ENCODE measurements at regions not wholly inside any gene's neighbourhood (a gene's known extent, or its start where the extent isn't known, plus 50 kb on each side); places are given as distances from the start of the nearest gene placed in this dataset.
A peak's percentile ranks its signal among the peaks of the same experiment; 100 is the strongest.
"Not testable (repeated sequence)": the region's sequence is repeated elsewhere in the genome, so short reads cannot be mapped to it uniquely, and the experiment has no call there.

DNA sequence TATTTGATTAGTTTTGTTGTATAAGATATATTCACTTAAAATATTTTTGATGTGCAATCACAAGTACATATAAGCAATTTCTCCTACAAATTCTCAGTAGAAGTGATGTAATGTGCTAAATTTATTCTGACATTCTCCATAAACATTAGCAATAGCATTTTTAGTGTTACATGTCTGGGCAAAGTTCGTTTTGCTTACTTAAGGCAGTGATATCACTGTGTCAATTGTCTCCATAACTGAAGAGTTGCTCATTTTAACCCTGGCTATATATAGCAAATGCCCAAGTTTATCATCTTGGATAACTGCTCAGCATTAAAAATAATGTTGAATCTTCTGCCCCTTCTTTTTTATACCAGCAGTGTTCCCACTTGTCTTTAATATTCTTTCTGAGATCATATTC, 340.0 kb upstream of the NDST4 start:
- DNase-seq: no peak

DNA sequence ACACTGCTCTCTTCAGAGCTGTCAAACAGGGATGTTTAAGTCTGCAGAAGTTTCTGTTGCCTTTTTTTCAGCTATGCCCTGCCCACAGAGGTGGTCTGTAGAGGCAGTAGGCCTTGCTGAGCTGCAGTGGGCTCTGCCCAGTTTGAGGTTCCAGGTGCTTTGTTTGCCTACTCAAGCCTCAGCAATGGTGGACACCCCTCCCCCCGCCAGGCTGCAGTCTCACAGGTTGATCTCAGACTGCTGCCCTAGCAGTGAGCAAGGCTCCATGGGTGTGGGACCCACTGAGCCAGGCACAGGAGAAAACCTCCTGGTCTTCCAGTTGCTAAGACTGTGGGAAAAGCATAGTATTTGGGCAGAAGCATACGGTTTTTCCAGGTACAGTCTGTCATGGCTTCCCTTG, 338.8 kb upstream of the NDST4 start:
- DNase-seq: not testable (repeated sequence)

DNA sequence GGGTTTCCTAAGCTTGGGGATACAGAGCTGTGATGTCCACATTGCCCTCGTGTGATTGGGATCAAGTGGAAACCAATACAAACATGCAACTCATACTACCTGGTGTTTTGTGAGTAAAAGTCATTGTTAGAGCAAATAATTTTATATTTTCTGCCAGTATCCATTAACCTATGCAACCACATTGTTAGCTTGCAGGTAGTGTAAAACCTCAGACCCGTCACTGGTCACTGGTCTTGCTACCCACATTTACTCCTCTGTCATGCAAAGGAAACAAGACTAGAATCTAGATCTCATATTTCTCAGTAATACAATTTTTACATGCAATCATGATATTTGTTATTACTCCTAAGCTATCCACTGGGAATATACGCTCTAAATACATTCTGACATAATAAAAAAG, 324.3 kb upstream of the NDST4 start:
- no peak for DNase-seq

DNA sequence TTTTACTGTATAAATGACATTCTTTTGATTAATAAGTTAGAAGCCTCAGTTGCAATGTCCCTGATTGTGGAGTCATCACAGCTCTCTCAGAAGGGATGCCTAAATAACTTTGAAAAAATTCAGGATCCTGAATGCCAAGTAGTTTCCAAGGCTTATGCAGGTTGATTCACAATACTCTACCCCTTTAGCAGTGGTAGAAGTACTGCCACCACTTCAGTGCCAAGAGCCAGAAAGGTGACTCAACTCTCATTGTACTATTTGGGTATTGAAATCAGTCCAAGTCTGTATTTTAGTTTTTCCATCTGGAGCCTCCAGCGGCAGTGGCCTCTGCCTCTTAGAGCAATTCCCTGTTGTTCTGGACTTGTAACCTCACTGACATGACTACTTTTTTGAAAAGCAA, 320.1 kb upstream of the NDST4 start:
- DNase-seq: no peak

DNA sequence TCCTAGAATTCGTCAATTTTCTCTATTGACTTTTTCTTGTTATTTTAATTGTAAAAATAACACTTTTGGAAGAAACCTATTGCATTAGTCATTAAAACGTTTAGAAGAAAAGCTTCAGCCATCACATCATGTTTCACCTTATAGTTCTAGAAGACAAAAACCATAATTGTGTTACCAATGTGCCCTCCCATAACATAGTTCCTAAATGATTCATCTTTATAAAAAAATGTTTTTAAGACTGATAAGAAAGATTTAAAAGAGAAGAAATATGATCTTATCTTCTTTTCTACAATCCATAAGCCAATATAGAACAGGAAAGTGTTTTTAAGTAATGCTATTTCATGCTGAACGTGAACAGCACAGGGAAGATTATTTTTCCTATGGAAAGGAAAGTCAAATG, 316.6 kb upstream of the NDST4 start:
- DNase-seq: no peak

DNA sequence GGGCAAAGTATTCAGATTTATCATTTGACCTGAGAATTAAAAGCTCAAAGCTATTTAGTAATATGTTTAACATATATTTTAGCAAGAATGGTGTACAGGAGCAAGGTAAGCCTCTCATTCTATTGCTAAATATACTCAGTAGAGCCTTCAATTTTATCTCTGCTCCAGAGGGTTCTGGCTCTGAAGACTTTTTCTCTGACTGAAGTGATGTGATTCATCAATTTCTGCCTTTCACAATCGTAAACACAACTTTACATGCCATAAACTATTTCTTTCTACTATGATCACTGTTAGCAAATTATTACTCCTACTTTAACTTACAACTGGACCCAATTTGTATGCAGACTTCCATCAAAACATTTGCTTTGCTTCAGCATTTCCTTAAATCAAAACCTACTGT, 315.0 kb upstream of the NDST4 start:
- DNase-seq: no peak

DNA sequence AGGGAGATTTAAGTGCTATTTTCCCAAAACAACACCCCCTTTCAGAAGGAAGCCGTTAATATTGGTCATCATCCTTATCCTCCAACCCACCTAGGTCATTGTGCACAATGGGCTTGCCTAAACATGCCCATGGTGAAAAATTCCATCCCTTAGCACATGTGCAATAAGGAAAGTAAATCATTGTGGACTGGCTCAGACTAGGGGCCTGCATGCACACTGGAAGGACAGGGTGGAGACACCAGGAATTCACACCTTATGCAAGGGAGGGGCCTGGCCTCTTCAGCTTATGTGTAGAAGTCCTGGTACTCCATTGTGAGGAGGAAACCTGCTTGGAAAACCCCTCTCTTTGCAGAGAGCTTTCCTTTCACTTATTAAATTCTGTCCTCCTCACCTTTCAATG, 311.4 kb upstream of the NDST4 start:
- DNase-seq: no peak

DNA sequence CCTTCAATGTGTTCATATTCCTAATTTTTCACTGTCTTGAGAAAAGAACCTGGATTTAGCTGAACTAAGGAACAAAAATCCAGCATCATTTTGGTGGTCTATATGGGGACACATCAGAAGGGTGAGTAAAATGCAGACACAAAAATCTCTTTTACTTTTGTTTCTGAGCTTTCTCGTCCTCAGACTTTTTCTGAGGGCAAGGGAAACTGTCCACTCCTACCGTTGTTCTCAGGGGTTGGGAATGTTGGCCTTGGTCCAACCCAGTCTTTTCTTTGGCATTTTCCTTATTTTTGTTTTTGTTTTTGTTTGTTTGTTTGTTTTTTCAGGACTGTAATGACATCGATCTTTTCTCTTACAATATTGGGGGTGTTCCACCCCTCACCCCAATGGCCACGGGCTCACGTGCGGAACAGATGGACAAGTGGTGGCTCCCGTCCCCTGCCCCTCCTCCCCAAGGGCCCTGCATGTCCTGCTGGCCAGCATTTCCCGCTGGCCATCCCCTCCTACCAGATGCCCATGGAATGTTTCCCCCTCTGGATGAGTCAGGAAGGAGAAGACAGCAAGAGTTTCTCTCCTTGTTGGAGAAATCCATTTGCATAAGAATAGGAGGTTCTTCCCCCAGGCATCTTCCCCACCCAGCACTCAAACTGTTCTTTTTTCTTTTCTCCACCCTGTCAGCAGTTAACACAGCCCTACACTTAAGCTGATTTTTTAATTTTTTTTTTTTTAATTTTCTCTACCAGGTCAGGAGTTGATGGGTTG, 305.4 kb upstream of the NDST4 start:
- no peak for DNase-seq

DNA sequence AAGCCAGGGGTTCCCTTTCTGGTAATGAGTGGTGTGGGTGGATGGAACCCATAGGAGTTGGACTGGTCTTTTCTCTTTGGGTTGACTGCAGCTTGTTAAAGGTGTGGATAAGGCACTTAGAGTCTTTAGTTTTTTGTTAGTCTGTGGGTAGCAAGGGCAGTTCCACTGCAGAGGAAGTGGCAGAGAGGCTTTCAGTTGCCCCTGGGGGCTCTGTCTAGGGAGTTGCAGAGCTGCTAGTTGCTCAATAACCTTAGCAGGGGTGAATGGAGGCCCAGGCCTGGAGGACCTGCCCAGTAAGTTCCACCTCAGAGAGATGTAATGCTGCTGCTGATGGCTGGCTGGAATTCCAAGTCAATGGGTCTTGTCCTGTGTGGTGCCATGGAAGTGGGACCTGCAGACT, 282.6 kb upstream of the NDST4 start:
- no peak for DNase-seq

DNA sequence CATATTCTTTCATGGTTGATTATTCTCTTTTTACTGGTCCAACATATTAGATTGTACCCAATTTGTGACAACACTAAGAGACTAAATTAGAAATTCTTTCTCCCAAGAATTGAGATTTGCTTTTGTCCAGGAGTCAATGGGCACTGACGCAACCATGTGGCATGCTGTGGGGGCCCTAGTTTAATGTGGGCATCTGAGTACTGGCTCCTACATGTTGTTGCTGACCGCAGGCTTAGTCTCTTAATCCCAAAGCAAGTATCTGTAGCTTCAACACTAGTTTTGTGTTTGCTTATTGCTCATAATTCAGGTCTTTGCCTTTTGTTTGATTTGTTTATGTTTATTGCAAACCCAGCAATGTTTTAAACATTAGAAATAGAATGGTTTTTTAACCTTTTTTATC, 263.4 kb upstream of the NDST4 start:
- no peak for DNase-seq

DNA sequence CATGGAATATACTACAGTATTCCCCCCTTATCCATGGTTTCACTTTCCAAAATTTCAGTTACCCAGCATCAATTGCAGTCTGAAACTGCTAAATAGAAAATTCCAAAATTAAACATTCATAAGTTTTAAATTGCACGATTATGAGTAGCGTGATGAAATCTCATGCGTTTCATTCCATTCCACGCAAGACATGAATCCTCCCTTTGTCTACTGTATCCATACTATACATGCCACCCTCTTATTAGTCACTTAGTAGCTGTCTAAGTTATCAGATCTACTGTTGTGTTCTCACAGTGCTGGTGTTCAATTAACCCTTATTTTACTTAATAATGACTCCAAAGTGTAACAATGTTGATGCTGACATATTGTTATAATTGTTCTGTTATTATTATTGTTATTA, 261.2 kb upstream of the NDST4 start:
- no peak for DNase-seq

DNA sequence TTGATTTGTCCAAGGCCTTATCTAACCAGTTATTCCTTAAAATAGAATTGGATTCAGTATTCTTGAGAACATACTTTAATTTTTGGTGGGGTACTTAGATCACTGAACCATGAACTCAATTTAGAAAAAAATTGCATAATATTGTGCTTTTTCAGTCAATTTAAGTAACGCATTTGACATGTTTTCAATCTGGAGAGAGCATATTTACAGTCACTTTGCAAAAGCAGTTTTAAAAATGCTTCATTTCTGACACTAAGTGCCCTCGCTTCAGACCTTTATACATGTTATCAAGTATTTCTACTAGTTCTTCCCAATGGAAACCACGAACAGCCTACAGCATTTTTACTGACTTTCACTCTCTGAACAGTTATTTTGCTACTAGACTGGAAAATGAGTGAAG, 257.1 kb upstream of the NDST4 start:
- no peak for DNase-seq

DNA sequence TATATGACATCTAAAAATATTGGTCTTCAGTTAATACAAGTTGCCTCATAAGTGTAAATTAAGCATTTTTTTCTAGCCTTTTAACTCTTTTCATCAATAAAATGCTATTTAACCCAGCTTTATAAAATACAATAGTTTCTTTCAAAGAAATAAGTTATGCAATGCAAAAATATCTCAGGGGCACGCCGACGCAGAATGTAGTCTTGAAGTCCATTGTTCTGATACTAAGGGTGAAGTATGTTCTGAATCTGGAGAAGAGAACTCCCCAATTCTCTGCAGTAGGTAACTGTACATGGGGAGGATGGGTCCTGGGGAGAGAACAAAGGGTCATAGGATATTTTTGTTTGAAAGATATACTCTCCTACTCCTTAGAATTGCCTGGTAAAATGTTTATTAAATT, 256.6 kb upstream of the NDST4 start:
- no peak for DNase-seq

DNA sequence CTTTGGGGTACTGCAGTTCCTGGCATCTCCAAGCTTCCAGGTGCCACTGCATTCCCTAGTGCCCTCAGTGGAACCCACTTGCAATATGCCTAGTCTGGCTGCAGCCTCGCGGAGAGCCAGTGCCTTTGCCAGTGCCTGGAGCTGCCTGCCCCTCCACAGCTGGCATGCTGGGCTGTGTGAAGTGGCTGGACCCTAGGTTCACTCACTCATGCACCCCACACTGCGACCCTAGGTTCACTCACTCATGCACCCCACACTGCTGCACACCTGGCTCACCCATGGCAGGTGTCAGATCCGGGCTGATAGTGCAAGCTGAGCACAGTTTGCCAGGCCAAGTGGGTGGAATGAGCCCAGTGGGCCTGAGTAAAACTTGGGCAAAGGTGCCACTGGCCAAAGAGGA, 253.0 kb upstream of the NDST4 start:
- no peak for DNase-seq

DNA sequence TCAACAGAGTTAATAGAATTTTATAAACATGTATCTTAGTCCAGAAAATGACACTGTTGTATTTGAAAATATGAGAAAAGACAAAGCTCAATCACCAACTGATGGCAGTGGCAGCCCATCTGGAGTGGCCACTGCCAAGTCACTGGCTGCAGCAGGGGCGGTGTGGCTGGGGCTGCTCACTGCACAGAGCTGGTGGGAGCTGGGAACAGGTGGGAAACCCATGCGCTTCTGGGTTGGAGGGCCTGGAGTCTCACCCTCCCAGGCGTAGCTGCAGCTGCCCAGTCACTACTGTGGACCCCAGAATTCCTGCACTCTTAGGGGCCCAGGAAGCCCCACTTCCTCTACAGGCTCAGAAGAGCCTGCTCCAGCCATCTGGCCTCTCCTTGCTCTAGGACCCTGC, 251.8 kb upstream of the NDST4 start:
- DNase-seq: no peak

DNA sequence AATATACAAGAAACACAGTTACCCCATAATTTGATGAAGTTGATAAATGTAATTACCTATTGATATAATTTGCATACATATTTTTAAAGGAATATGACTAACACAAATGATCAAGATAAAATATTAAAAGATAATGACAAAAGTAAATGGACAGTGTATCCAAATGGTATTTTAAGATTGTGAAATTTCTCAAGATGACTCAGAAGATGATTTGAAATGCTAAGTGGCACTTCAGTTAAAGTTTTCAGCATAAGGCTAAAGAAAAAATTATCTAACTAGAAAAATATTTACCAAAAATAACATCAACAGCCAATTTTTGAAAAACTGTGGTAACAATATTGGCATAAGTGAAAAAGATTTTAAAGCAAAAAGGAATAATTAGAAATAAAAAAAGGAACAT, 248.4 kb upstream of the NDST4 start:
- DNase-seq: no peak

DNA sequence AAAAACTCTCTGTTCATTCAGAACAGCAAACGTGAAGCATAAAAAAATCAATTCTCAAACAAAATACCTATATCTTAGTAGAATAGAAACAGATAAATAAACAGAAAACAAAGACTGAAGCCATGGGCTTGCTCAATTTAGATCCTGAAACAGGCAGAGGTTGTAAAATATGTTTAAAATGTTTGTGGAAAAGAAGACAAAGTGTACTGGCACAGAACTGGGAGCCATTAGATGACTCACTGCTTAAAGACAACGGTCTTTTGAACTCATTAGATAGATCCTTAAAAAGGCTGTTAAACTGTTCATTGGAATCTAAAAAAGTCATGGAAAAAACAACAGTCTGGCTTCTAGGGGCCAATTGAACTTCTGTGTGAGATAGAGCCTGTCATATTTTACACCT, 247.0 kb upstream of the NDST4 start:
- no peak for DNase-seq

DNA sequence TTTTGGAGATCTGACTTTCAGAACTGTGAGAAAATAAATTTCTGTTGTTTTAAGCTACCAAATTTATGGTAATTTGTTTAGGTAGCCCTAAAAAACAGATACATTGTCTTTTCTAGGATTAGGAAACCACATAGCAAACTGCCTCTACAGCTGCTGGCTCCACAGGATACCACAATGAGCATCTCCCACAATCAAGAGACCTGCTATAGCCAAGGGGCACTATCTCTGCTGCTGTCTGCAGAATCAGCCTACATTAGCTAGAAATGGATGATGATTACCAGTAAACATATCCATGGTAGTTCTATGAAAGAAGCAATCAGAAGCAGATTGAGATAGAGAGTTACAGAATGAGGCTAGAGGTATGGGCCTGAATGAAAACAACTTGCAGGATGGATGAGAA, 244.4 kb upstream of the NDST4 start:
- DNase-seq: no peak

DNA sequence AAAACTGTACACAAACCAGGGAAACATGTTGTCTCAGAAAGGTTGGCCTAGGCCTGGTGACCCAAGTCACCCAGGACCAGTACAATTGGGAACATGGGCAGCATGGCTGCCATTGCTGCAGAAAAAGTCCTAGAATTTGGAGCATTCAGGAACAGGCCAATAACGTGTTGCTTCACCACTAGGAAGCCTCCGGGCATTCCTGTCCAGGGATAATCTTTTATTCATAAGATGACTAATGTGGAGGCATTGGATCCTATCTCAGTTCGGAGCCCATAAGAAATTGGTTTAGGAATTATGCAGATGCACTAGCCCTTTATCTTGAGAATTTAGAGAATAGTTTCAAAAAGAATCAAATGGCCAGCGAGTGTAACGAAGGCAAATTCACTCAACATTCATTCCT, 242.8 kb upstream of the NDST4 start:
- DNase-seq: no peak

DNA sequence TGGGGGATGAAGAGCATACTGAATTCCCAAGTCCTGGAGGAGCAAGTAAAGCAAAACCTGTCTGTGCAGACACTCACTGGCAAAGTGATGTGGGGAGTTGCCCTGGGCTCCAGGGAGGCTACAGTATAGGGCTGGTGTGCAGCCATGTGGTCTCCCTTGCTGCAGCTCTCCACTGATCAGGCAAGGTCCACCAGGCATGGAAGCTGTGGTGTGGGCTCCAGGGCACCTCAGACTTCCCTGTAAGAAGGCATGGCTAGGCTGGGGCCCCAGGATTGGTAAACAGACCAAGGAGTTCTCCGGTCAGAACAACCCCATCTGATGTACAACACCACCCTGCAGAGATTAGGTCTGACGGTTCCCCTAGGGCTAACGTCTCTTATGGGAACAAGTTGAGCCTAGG, 241.9 kb upstream of the NDST4 start:
- DNase-seq: no peak

DNA sequence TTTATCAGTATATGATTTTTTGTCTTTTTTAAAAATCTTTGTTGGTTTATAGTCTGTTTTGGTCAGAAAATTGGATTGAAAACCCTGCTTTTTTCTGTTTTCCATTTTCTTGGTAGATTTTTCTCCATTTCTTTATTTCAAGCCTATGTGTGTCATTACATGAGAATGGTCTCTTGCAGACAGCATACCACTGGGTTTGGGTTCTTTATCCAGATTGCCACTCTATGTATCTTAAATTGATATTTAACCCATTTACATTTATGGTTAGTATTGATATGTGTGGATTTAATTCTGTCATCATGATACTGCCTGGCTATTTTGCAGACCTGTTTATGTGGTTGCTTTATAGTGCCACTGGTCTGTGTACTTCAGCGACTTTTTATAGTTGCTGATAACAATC, 239.9 kb upstream of the NDST4 start:
- no peak for DNase-seq

DNA sequence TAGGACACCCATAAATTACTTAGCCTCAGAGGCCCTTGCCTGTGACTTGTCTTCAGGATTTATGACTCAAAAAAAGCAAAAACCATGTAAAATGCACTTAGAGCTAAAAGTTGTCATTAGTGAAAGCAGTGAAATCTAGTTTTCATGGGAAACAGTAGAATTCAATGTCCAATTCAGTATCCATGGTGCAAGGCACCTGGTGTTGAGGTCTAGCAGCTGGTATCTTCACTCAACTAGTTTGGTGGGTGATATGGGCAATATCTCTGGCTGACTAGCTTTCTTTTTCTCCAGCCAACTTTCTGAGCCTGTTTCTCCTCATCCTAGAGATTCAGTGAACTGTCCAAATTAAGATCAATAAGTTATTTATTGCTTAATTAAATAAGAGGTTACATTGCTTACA, 229.8 kb upstream of the NDST4 start:
- no peak for DNase-seq

DNA sequence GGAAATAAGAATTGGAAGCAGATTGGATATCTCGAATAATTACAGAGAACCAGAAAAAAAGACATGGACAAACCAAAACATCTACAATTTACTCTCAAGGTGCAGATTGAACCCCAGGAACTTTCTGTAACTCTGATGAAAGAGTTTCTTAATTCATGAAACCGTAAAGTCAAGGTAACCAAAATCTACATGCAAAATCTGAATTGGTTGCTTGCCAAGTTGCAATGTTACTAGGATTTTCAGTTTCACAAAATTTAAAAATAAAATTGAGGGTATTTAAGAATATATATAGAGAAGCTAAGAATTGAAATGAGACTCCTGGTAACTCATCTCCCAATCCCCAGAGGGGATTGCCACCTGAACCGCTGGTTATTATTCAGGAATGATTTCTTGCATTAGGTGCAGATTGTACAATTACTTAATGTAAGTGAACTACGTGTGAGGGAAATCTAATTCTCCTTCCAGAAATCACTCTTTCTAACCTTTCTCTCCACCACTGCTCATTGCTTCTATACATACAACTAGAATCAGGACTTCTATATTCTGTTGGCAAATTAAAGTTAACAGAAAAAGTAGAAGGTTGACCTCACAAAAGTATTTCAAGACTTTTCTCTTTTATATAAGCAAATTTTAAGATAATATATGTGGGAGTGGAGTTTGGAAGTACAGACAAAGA, 221.5 kb upstream of the NDST4 start:
- no peak for DNase-seq

DNA sequence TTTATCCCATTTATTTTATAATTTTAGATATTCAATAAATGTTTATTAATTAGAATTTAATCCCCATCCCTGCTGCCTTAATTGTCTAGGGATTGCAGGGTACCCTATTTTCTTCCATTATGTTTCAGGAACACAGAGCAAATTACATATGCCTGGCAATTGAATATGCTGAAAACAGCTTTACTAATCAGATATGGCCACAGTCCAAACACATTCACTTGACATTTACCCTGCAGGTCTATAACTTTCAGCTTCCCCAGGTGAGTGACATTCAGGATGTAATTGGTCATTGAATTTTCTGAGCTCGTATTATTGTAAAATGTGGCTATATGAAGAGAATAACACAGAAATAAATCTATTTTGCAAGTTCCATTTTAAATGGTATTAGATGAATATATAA, 218.7 kb upstream of the NDST4 start:
- peak; percentile 22 for DNase-seq

Data from renal pelvis (tissue), 1 donor.